Smooth muscle cell of the brain vasculature (primary cell): ENCODE measurements at regions not wholly inside any gene's neighbourhood (a gene's known extent, or its start where the extent isn't known, plus 50 kb on each side); places are given as distances from the start of the nearest gene placed in this dataset.

Experiments used
- DNase-seq: peaks from one replicate; pipeline ENCODE4 v3.0.0-alpha.2; 2012; ENCODE audit warnings: low read depth, low spot score

- peak; percentile 33 for DNase-seq
Measured at GRCh38 chr1:30379684-30380624, 343.4 kb downstream of the MATN1 start.

GRCh38 chr1:30378991-30379581 lies 344.3 kb downstream of the MATN1 start:
- DNase-seq = no peak

GRCh38 chr1:30378003-30378596 lies 345.3 kb downstream of the MATN1 start:
- DNase-seq = no peak

- DNase-seq = no peak
Measured at GRCh38 chr1:30377230-30378002, 346.0 kb downstream of the MATN1 start.

- no peak for DNase-seq
Measured at GRCh38 chr1:30376054-30376697, 347.2 kb downstream of the MATN1 start.

GRCh38 chr1:30375156-30375555 lies 348.2 kb downstream of the MATN1 start:
- no peak for DNase-seq

- no peak for DNase-seq
Measured at GRCh38 chr1:30374400-30375070, 348.9 kb downstream of the MATN1 start.

- no peak for DNase-seq
Measured at GRCh38 chr1:30373471-30374399, 349.6 kb downstream of the MATN1 start.

- DNase-seq = no peak
Measured at GRCh38 chr1:30372792-30373433, 350.5 kb downstream of the MATN1 start.

- no peak for DNase-seq
Measured at GRCh38 chr1:30371888-30372791, 351.2 kb downstream of the MATN1 start.

GRCh38 chr1:30371179-30371788 lies 352.1 kb downstream of the MATN1 start:
- DNase-seq = no peak

- no peak for DNase-seq
Measured at GRCh38 chr1:30368651-30369240, 354.6 kb downstream of the MATN1 start.

- no peak for DNase-seq
Measured at GRCh38 chr1:30366911-30367310, 356.5 kb downstream of the MATN1 start.

GRCh38 chr1:30366199-30366598 lies 357.2 kb downstream of the MATN1 start:
- no peak for DNase-seq

GRCh38 chr1:30365596-30365995 lies 357.8 kb downstream of the MATN1 start:
- DNase-seq = no peak

- no peak for DNase-seq
Measured at GRCh38 chr1:30363031-30363430, 360.4 kb downstream of the MATN1 start.

- DNase-seq = no peak
Measured at GRCh38 chr1:30362603-30362990, 360.8 kb downstream of the MATN1 start.
